Lower leg skin (tissue), 3 donors: ENCODE measurements at regions not wholly inside any gene's neighbourhood (a gene's known extent, or its start where the extent isn't known, plus 50 kb on each side); places are given as distances from the start of the nearest gene placed in this dataset.

Source experiments
- POLR2A ChIP-seq, 2 donors: fragments of 450-650 bp; IDR thresholded peaks; one replicate each; pipeline ENCODE4 v1.6.1; 2016 to 2017; ENCODE audit warnings: antibody characterized with exemption in 2 of 2, mild to moderate bottlenecking in 1 of 2, moderate library complexity in 1 of 2
- TF ChIP-seq, protein P1 (sequence below), 3 donors: fragments of 450-650 bp; IDR thresholded peaks; one replicate each; pipeline ENCODE4 v1.5.1; 2016; ENCODE audit warnings: antibody characterized with exemption in 3 of 3, mild to moderate bottlenecking in 3 of 3, moderate library complexity in 2 of 3

DNA sequence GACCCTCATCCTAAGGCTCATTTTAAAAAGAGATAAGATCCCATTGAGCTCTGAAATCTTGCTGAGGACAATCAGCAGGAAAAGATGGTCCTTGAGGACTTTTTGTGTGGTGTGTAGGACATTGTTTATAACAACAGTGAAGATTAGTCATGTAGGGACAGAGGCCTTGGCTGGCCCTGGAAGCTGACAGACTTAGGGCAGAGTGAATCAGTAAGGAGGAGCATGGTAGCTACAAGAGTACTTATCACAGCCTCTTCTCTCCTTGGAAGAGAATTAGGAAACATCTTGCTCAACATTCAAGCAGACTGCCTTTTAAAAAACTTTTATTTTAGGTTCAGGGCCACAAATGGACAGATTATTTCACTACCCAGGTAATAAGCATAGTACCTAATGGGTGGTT is 665.9 kb upstream of the SALL1 start:
- TF ChIP-seq, protein P1, sequence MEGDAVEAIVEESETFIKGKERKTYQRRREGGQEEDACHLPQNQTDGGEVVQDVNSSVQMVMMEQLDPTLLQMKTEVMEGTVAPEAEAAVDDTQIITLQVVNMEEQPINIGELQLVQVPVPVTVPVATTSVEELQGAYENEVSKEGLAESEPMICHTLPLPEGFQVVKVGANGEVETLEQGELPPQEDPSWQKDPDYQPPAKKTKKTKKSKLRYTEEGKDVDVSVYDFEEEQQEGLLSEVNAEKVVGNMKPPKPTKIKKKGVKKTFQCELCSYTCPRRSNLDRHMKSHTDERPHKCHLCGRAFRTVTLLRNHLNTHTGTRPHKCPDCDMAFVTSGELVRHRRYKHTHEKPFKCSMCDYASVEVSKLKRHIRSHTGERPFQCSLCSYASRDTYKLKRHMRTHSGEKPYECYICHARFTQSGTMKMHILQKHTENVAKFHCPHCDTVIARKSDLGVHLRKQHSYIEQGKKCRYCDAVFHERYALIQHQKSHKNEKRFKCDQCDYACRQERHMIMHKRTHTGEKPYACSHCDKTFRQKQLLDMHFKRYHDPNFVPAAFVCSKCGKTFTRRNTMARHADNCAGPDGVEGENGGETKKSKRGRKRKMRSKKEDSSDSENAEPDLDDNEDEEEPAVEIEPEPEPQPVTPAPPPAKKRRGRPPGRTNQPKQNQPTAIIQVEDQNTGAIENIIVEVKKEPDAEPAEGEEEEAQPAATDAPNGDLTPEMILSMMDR (IDR thresholded peaks at IDR 0.05) = no peak
- TF ChIP-seq POLR2A (IDR thresholded peaks at IDR 0.05) = no peak
